ENCODE measurements at regions not wholly inside any gene's neighbourhood (a gene's known extent, or its start where the extent isn't known, plus 50 kb on each side); places are given as distances from the start of the nearest gene placed in this dataset.

GRCh38 chr11:95414217-95414616 lies 183.2 kb upstream of the SESN3 start:
- no peak for TF ChIP-seq CTCF (IDR thresholded peaks at IDR 0.05)
- TF ChIP-seq POLR2A (IDR thresholded peaks at IDR 0.05) = no peak
